NCI-H1048 (cell line): ENCODE measurements at regions not wholly inside any gene's neighbourhood (a gene's known extent, or its start where the extent isn't known, plus 50 kb on each side); places are given as distances from the start of the nearest gene placed in this dataset.

Source experiments
- DNase-seq: peaks from one replicate; lab custom pipeline; 2025; lab: John Stamatoyannopoulos, UW

GRCh38 chr5:111004291-111004690, 67.2 kb upstream of the TSLP start:
- DNase-seq, result no peak

DNA sequence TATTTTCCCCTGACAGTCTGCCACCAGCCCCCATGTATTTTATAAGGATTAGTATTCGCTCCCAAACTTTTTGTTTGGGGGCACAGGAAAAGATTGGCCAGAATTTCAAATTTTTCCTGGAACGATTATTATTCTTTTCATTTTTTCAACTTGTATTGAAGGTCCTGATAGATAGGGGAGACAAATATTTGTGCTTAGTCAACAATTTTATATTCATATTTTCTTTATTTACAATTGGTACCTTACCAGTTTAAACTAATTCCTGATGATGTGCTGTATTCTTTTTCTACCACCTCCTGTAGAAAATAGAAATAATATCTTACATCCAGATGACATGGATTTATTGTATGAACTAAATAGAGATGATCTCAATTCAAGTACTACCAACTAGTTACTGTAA, 60.7 kb upstream of the TSLP start:
- no peak for DNase-seq

- DNase-seq, result no peak
Measured at GRCh38 chr5:111013011-111013410, 58.5 kb upstream of the TSLP start.

DNA sequence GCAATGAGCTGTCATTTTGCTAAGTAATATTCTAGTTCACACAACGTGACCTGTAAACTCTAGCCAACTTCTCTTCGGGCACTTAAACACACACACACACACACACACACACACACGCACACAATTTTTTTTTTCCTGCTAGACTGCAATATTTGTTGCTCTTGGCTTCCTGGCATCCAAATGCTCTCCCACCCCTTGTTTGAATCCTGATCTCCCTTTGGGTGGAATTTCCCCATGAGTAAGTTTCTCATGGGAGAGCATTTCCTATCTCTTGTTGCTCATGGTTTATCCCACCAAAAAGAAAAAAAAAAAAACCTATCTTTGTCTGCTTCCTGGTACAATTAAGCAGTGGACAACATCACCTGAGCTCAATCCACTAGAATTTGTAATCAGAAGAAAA, 54.7 kb upstream of the TSLP start:
- no peak for DNase-seq

GRCh38 chr5:111017731-111018130, 53.8 kb upstream of the TSLP start:
- DNase-seq, result no peak
